HG02973 (cell line): ENCODE measurements at regions not wholly inside any gene's neighbourhood (a gene's known extent, or its start where the extent isn't known, plus 50 kb on each side); places are given as distances from the start of the nearest gene placed in this dataset.
"Not testable (repeated sequence)": the region's sequence is repeated elsewhere in the genome, so short reads cannot be mapped to it uniquely, and the experiment has no call there.

Source experiments
- ATAC-seq: cut with Tn5 transposase; IDR thresholded peaks from one replicate; pipeline ENCODE4 v1.9.1; 2021; ENCODE audit warnings: moderate library complexity; ENCODE audit not compliant: unreplicated experiment

DNA sequence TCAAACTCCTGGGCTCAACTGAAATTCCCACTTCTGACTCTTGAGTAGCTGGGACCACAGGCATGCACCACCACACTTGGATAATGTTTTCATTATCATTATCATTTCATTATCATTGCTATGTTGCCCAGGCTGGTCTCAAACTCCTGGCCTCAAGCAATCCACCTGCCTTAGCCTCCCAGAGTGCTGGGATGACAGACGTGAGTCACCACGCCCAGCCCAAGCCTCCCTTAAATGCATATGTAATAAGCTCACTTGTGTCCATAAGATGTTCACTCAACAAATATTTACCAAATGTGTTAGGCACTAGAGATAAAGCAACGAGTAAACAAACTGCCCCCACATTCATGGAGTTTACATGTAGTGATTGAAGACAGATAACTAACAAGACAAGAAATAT, 295.7 kb downstream of the GOLGA6L6 start:
- ATAC-seq: not testable (repeated sequence)

GRCh38 chr15:20244792-20245191, 296.8 kb downstream of the GOLGA6L6 start:
- not testable (repeated sequence) for ATAC-seq

GRCh38 chr15:20243486-20244240, 297.9 kb downstream of the GOLGA6L6 start:
- not testable (repeated sequence) for ATAC-seq

- ATAC-seq: not testable (repeated sequence)
These were observed 301.2 kb downstream of the GOLGA6L6 start for GRCh38 chr15:20240366-20240917.

DNA sequence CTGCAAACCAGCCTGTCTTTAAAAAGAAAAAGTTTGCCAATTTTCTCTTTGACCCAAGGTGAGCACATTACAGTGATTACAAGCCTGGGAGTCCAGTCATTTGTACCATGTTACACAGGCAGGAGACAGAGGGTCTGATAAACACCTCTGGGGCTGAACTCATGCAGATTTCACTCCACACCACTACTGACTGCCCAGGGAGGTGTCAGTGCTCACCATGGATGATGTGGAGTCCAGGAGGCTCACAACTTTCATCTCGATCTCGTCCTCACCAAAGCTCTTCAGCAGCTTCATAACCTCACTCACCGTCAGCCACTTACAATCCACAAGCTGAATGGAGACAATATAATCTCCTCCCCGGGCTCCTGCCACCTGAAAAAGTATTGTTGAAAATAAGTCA, 302.4 kb downstream of the GOLGA6L6 start:
- ATAC-seq: not testable (repeated sequence)

GRCh38 chr15:20237256-20238020, 304.2 kb downstream of the GOLGA6L6 start:
- not testable (repeated sequence) for ATAC-seq

DNA sequence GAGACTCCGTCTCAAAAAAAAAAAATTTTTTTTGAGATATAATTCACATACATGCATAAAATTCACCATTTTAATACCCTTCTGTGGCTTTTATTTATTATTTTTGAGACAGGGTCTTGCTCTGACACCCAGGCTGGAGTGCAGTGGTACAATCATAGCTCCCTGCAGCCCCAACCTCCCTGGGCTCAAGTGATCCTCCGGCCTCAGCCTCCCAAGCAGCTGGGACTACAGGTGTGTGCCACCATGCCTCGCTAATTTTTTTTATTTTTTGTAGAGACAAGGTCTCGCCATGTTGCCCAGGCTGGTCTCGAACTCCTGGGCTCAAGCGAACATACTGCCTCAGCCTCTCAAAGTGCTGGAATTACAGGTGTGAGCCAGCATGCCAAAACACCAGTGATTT, 305.9 kb downstream of the GOLGA6L6 start:
- not testable (repeated sequence) for ATAC-seq

DNA sequence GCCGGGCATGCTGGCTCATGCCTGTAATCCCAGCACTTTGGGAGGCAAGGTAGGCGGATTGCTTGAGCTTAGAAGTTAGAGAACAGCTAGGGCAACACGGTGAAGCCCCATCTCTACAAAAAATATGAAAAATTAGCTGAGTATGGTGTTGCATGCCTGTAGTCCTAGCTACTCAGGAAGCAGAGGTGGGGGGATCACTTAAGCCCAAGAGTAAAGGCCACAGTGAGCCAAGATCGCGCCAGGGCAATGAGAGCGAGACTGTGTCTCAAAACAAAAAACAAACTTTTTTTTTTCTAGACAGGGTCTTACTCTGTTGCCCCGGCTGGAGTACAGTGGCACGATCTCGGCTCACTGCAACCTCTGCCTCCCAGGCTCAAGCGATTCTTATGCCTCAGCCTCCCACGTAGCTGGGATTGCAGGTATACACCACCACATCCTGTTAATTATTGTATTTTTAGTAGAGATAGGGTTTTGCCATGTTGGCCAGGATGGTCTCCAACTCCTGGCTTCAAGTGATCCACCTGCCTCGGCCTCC, 307.5 kb downstream of the GOLGA6L6 start:
- not testable (repeated sequence) for ATAC-seq

DNA sequence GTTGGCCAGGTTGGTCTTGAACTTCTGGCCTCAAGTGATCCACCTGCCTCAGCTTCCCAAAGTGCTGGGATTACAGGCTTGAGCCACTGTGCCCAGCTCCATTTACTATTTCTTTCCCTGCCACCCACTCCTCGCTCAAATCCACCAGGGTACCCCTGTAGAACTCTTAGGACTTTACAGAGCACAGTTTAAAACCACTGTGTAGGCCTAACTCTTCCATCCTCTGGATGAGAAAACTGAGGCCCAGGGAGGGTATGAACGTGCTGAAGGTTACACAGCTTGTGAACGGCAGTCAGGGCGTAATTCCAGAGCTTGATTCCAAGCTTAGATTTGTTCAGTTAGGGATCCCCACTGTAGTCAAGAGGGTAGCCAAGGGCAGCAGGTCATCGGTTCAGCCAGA, 309.1 kb downstream of the GOLGA6L6 start:
- ATAC-seq: not testable (repeated sequence)

GRCh38 chr15:20230656-20231055, 310.9 kb downstream of the GOLGA6L6 start:
- not testable (repeated sequence) for ATAC-seq

DNA sequence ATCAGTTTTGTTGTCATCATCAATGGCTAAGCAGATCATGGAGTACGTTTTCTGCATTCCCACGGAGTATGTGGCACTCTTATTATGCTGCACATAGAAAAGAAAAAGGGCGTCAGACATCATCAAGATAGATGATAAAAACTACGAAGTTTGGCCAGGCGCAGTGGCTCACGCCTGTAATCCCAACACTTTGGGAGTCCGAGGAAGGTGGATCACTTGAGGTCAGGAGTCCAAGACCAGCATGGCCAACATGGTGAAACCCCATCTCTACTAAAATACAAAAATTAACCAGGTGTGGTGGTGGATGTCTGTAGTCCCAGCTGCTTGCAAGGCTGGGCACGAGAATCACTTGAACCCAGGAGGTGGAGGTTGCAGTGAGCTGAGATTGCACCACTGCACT, 312.8 kb downstream of the GOLGA6L6 start:
- ATAC-seq: not testable (repeated sequence)

DNA sequence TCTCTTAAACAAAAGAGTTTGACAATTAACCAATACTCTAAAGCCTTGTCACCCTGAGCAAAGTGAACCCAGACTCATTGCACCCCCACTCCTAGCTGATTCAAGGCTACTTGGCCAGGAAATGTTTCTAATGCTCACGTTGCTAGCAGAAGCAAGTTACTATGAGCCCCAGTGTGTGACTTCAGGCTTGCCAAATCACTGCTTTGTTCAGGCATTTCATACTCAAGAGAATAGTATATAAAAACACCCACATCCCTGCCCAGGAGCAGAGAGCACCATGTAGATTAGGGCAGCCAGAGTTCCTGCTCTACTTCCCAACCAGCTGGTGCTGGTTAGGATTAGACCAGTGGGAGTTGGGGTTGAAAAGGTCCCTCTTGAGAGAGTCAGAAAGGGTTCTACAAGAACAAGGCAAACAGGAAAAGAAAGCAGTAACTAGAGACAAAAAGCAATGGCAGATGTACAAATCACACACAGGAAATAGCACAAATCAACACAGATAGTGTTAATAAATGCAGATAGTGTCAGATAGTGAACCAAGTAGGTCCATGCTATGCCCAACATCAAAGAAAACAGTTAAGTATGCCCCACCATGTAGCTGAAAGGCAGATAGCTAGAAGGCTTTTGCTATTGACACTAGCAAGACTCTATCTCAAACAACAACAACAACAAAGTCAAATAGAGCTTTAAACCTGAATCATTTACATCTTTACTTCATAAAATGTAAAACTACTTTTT, 314.3 kb downstream of the GOLGA6L6 start:
- not testable (repeated sequence) for ATAC-seq

DNA sequence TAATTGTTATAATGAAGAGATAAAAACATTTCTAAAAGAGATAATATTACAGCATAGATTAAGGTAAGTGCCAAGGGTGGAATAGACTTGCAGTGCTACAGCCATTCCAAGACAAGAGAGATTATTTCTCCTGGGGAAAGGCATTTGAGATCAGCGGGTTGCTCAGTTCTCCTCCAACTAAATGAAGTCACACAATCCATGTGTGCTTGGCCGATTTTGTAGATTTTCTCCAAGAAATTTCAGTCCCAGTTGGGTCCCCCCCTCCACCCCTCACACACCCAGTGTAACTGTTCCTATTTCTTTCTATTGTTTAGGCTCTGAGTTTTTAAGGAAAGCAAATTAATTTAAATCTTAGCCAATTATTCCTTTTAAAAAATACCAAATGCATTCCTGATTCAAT, 315.1 kb downstream of the GOLGA6L6 start:
- not testable (repeated sequence) for ATAC-seq

DNA sequence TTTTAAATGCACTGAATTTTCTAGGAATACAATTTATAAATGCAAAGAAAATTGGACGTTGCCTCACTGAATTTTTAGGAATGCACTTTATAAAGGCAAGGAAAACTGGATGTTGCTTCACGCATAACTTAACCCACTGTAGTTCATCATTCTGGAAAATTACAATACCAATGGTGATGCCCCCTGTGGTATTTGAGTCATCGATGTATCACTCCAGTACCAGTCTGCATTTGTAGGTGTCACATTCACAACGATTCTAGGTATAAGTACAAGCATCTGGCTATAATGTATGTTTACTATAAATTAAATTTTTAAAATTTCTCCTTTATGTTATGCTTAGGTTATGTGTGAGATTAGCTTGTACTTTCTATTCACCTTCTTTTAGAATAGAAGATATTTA, 320.5 kb downstream of the GOLGA6L6 start:
- ATAC-seq: not testable (repeated sequence)

DNA sequence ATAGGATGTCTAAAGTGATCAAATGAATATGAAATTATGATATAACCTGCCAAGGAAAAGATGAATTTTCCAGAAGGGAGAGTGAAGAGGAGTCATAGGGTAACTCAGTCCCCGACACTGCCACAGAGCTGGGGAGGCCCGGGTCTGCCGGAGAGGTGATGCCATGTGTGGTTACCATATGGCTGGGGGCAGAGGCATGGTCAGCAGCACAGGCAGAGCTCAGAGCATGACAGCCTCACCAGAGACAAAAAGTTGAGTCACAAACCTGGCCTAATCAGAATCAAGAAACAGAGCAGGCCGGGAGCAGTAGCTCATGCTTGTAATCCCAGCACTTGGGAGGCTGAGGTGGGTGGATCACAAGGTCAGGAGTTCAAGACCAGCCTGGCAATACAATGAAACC, 322.4 kb downstream of the GOLGA6L6 start:
- not testable (repeated sequence) for ATAC-seq

GRCh38 chr15:20215700-20216099, 325.9 kb downstream of the GOLGA6L6 start:
- not testable (repeated sequence) for ATAC-seq

DNA sequence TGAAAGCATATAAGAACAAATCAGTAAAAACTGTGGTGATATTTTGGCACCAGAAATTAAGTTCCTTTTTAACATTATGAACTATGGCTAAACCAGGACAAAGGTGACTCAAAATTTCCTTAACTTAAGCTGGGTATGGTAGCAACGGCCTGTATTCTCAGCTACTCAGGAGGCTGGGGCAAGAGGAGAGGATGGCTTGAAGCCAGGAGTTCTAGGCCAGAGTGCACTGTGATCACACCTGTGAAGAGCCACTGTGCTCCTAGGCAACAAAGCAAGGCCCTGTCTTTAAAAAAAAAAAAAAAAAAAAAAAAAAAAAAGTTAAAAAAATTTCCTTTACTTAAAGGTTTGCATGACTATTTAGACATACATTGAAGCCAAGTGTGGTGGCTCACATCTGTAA, 327.5 kb downstream of the GOLGA6L6 start:
- ATAC-seq: not testable (repeated sequence)

DNA sequence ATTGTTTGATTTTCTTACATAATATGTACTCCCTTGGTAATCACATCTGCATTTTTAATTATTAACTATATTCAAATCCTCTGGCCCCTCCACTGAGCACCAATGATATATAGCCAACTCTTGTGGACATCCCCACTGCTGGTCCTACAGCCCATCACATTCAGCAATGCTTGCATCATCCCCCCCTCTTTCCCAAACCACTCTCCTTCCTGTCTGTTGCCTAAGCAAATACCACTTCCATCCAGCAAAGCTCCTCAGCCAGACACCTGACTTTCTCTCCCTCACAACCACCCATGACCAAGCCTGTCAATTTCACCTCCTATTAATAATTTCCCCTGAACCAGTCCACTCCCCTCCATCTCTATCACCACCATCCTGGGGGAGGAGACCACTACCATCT, 330.1 kb downstream of the GOLGA6L6 start:
- not testable (repeated sequence) for ATAC-seq

- ATAC-seq: not testable (repeated sequence)
These were observed 331.6 kb downstream of the GOLGA6L6 start for GRCh38 chr15:20209973-20210372.

DNA sequence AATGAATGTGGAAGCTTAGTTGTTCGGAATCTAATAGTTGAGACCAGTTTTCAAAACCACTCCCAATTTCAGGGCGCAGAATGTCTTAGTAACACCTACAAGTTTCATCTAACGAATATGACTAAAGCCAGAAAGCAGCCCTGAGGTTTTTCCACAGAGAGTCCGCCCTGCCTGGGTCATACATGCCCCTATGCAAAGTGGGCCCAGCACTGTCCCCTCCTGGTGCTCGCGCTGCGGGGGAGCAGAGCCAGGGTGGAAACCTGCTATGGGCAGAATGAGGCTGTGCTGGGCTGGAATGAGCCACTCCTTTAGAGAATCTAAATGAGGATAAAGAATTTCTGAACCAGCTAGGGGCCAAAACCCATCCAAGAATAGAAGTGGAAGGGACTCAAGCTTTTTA, 334.0 kb downstream of the GOLGA6L6 start:
- not testable (repeated sequence) for ATAC-seq

DNA sequence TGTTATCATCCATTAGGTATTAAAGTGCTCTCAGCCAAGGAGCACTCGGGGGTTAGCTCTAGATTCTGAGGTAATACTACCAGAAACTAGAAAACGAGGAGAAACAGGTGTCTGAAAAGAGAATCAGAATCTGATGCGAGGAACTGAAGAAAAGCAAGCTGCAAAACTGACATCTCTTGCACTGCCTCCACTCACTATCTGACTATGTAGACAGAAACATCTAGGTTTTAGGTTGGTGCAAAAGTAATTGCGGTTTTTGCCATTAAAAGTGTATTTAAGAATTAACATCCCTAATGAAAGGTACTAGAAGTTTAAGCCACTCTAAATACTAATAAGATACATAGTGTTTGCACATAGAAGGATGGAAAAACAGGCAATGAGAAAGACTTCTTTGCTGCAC, 334.4 kb downstream of the GOLGA6L6 start:
- ATAC-seq: not testable (repeated sequence)
